Activated naive CD4-positive, alpha-beta T cell treated with anti-CD3 and anti-CD28 coated beads, Interleukin-2, amount 10 ng/mL, durations not matched to agents 7 days and 5 days (primary cell): ENCODE measurements at regions not wholly inside any gene's neighbourhood (a gene's known extent, or its start where the extent isn't known, plus 50 kb on each side); places are given as distances from the start of the nearest gene placed in this dataset.

Experiments
- CTCF ChIA-PET: fragments of 350-600 bp; sonication (Branson Sonifier 250); formaldehyde crosslinking; loops from one replicate; lab custom pipeline; 2021; ENCODE audit warnings: antibody characterized with exemption; lab: Charles Lee
- DNase-seq: peaks from one replicate; pipeline ENCODE4 v3.0.0-alpha.2; 2020
- H3K27ac Mint-ChIP-seq: one replicate; pipeline ENCODE4 v1.8.0; 2021; ENCODE audit warnings: mild to moderate bottlenecking, moderate library complexity, mixed read lengths
- H3K27me3 Mint-ChIP-seq: one replicate; pipeline ENCODE4 v1.8.0; 2021; ENCODE audit warnings: mild to moderate bottlenecking, mixed read lengths
- H3K36me3 Mint-ChIP-seq: one replicate; pipeline ENCODE4 v1.8.0; 2021; ENCODE audit warnings: mixed read lengths
- H3K4me1 Mint-ChIP-seq: one replicate; pipeline ENCODE4 v1.8.0; 2021; ENCODE audit warnings: mixed read lengths
- H3K4me3 Mint-ChIP-seq: one replicate; pipeline ENCODE4 v1.8.0; 2021; ENCODE audit warnings: mild to moderate bottlenecking, moderate library complexity, mixed read lengths
- H3K9me3 Mint-ChIP-seq: one replicate; pipeline ENCODE4 v1.8.0; 2021; ENCODE audit warnings: mixed read lengths

DNA sequence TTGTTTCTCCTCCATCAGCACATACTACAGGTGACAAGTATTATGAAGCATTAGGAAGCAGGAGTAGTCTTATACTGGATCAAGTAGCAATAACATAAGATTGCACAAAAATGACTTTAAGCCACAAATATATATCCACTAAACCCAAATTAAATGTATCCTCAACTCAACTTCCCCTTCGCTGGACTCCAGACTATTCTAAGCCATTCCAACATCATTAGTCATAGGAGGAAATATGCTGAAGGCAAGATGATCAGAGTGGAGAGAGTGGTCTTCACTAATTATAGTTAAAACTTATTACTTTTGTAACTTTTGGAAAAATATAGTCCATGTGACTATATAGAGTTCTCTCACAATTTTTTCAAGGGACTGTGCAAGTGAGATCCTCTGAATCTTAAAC is 390.7 kb upstream of the ZP4 start:
- Mint-ChIP-seq H3K9me3 (peaks cover 5% of the 10 kb centered on the region), H3K27me3 (no peaks in the 10 kb centered on the region), H3K36me3 (no peaks in the 10 kb centered on the region), H3K4me3 (no peak overlapping the region), H3K4me1 (no peaks in the 10 kb centered on the region), H3K27ac (no peak overlapping the region)
- DNase-seq: no peak
- CTCF ChIA-PET: no interaction called here

GRCh38 chr1:238279694-238280380 is 389.1 kb upstream of the ZP4 start:
- Mint-ChIP-seq H3K9me3 (peaks cover 14% of the 10 kb centered on the region), H3K36me3 (no peaks in the 10 kb centered on the region), H3K27ac (no peak overlapping the region), H3K4me3 (no peak overlapping the region), H3K27me3 (no peaks in the 10 kb centered on the region), H3K4me1 (no peaks in the 10 kb centered on the region)
- CTCF ChIA-PET: no interaction called here
- no peak for DNase-seq

DNA sequence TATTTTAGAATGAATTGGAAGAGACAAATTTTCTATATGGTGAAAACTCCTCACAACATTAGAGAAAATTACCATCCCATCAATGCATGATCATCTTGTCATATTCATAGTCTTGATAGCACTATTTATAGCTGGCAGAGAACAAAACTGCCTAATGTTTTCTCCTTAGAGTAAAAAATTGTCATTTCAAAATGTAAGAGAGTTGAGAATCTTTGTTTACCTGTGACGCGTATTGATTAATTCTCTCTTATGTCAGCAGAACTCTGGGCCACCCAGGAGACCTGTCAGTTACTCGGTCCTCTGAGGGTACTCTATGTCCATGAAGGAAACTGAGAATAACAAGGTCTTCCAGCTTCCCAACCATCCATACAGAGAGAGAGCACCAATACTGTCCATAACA is 381.4 kb upstream of the ZP4 start:
- peaks cover 22% of the 10 kb centered on the region for H3K9me3 Mint-ChIP-seq
- no peaks in the 10 kb centered on the region for H3K27me3 Mint-ChIP-seq
- H3K4me1 Mint-ChIP-seq: no peaks in the 10 kb centered on the region
- no peak overlapping the region for H3K27ac Mint-ChIP-seq
- CTCF ChIA-PET: no interaction called here
- H3K4me3 Mint-ChIP-seq: no peak overlapping the region
- no peaks in the 10 kb centered on the region for H3K36me3 Mint-ChIP-seq
- DNase-seq: no peak

- DNase-seq: no peak
Observed at GRCh38 chr1:238265866-238266265, 375.1 kb upstream of the ZP4 start.

DNA sequence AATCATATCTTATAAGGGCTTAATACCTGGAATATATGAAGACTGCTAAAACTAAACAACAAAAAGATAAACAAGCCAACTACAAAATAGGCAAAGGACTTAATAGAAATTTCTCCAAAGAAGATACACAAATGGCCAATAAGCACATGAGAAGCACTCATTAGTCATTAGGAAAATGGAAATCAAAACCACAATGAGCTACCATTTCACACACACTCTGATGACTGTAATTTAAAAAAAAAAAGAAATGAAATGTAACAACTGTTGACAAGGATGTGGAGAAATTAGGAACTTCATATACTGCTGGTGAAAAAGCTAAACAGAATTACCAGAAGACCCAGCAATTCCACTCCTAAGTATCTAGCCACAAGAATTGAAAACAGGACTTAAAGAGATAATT is 374.2 kb upstream of the ZP4 start:
- Mint-ChIP-seq H3K36me3 (no peaks in the 10 kb centered on the region), H3K27me3 (no peaks in the 10 kb centered on the region), H3K4me1 (no peaks in the 10 kb centered on the region), H3K4me3 (no peak overlapping the region), H3K27ac (no peak overlapping the region), H3K9me3 (peaks cover 4% of the 10 kb centered on the region)
- no peak for DNase-seq
- CTCF ChIA-PET: interaction anchor here (0.6 kb wide), 1 partner anchor 259 kb away, joined by 3 read pairs; no protein-coding TSS in a partner anchor

More at GRCh38 chr1:238265866-238266265, 375.1 kb upstream of the ZP4 start:
- CTCF ChIA-PET: no interaction called here
- Mint-ChIP-seq H3K27ac (no peak overlapping the region), H3K4me1 (no peaks in the 10 kb centered on the region), H3K4me3 (no peak overlapping the region), H3K27me3 (no peaks in the 10 kb centered on the region), H3K9me3 (peaks cover 4% of the 10 kb centered on the region), H3K36me3 (no peaks in the 10 kb centered on the region)

DNA sequence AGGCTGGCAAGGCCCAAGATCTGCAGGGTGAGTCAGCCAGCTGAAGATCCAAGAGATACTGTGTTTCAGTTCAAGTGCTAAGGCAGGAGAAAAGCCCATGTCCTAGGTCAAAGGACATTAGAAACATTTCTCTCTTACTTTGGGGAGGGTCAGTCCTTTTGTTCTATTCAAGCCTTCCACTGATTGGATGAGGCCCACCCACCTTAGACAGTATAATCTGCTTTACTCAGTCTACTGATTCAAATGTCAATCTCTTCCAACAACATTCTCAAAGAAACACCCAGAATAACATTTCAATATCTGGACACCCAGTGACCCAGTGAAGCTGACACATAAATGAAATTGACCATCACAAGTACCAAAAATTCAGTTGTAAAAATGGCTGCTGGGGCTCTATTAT is 367.8 kb upstream of the ZP4 start:
- Mint-ChIP-seq H3K36me3 (no peaks in the 10 kb centered on the region), H3K9me3 (no peaks in the 10 kb centered on the region), H3K4me1 (no peaks in the 10 kb centered on the region), H3K4me3 (no peak overlapping the region), H3K27me3 (no peaks in the 10 kb centered on the region), H3K27ac (no peak overlapping the region)
- DNase-seq: no peak
- CTCF ChIA-PET: no interaction called here

DNA sequence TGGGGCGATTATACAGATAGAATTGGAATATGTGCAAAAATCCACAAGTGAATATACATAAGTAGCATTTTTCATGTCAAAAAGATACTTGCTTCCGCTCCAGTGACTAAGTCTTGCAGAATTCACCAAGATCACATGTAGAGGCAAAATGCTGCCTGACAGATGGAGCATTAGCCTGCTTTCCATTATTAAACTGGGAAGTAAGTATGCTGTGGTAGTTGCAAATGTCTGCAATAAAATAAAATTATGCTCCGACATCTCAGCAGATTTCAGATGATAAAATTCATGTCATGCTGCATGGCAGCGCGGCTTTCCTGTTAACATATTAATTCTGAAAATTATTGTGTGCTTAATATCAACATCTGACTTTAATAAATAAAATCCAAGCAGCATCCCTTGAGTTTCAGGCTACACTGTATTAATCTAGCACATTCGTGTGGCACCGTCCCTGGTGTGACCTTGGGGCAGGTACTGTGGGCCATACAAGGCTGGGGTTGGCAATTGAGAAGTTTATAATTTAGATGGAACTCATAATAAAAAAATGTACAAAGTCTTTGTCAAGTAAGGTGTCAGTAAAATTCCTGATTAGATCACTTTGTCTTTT is 366.4 kb upstream of the ZP4 start:
- Mint-ChIP-seq H3K9me3 (no peaks in the 10 kb centered on the region), H3K27me3 (no peaks in the 10 kb centered on the region)
- CTCF ChIA-PET: no interaction called here

GRCh38 chr1:238254935-238255334 is 364.2 kb upstream of the ZP4 start:
- Mint-ChIP-seq H3K36me3 (no peaks in the 10 kb centered on the region), H3K27ac (no peak overlapping the region), H3K4me1 (no peaks in the 10 kb centered on the region), H3K4me3 (no peak overlapping the region), H3K9me3 (no peaks in the 10 kb centered on the region), H3K27me3 (no peaks in the 10 kb centered on the region)
- CTCF ChIA-PET: no interaction called here
- DNase-seq: no peak

More for the DNA sequence above, 366.4 kb upstream of the ZP4 start:
- H3K4me1 Mint-ChIP-seq: no peaks in the 10 kb centered on the region
- H3K36me3 Mint-ChIP-seq: no peaks in the 10 kb centered on the region
- H3K4me3 Mint-ChIP-seq: no peak overlapping the region
- no peak overlapping the region for H3K27ac Mint-ChIP-seq
- no peak for DNase-seq

DNA sequence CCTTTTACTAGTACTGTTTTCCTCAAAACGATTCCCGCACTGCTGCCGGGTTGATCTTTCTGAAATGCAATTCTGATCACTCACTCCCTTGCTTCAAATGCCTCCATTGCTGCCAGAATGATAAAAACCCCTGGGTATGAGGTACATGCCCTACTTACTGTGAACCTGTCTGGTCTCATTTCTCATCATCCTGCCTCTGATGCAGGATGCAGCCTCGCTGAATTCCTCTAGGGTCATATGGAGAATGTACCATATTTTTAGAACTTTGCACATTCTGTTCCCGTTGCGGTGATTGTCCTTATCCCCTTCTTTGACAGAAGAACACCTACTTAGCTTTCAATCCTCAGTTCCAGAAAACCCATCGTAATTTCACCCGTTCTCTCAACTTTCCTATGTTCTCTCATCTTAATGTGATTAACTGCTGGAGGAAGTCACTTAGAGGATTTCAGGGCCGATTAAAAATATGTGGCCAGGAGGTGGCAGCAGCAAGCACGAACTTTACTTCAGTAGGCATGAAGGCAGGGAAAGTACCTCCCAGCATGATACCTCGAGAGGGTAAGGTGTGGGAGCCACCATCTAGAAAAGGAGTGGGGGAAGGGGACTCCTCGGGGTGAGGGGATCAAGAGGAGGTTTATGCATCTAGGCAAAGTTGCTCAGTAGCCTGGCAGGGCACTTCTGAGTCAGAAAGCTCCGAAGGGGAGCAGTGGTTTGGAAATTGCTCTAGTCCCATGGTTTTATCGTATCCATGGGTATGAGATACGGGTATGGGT is 361.5 kb upstream of the ZP4 start:
- Mint-ChIP-seq H3K4me3 (no peak overlapping the region), H3K9me3 (no peaks in the 10 kb centered on the region), H3K4me1 (no peaks in the 10 kb centered on the region), H3K36me3 (no peaks in the 10 kb centered on the region), H3K27me3 (no peaks in the 10 kb centered on the region), H3K27ac (no peak overlapping the region)
- peak; percentile 28 for DNase-seq
- CTCF ChIA-PET: no interaction called here

GRCh38 chr1:238248356-238248755 is 357.6 kb upstream of the ZP4 start:
- no peaks in the 10 kb centered on the region for H3K36me3 Mint-ChIP-seq
- DNase-seq: no peak
- CTCF ChIA-PET: no interaction called here
- H3K27ac Mint-ChIP-seq: no peak overlapping the region
- no peaks in the 10 kb centered on the region for H3K27me3 Mint-ChIP-seq
- no peaks in the 10 kb centered on the region for H3K4me1 Mint-ChIP-seq
- H3K9me3 Mint-ChIP-seq: no peaks in the 10 kb centered on the region
- no peak overlapping the region for H3K4me3 Mint-ChIP-seq

DNA sequence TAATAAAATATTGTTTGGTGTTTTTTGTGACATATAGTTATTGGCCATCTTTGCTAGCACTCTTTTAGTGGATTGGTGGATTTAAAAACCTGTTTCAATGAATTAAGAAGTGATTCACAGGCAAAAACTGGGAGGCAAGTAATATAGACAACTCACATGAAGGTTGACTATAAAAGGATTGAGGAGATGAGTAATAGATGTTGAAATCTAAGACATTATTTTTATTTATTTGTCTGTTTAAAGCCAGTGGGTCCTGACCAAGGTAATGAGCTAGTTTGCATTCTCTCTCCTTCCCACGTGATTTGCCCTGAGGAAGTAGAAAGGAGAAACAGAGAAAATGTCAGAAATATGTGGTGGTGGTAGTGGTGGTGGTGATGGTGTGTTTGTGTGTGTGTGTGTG is 351.5 kb upstream of the ZP4 start:
- Mint-ChIP-seq H3K9me3 (peaks cover 3% of the 10 kb centered on the region), H3K4me3 (no peak overlapping the region), H3K27ac (no peak overlapping the region), H3K4me1 (no peaks in the 10 kb centered on the region), H3K36me3 (no peaks in the 10 kb centered on the region), H3K27me3 (no peaks in the 10 kb centered on the region)
- DNase-seq: no peak
- CTCF ChIA-PET: no interaction called here

- CTCF ChIA-PET: no interaction called here
Observed at GRCh38 chr1:238241607-238242006, 350.9 kb upstream of the ZP4 start.

DNA sequence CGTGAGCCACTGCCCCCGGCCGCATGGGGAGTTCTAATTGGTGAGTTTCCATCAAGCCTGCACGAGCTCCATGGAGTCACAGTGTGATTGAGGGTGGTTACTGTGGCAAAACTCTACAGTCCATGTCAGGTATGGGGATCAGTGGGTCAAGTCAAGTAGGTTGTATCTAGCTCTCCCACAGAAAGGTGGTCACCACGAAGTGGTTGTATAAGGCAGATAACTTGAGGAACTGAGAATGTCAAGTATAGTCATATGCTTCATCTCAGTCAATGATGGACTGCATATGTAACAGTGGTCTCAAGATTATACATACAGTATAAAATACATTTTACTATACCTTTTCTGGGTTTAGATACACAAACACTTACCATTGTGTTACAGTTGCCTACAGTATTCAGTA is 348.6 kb upstream of the ZP4 start:
- CTCF ChIA-PET: no interaction called here
- no peaks in the 10 kb centered on the region for H3K27me3 Mint-ChIP-seq
- H3K27ac Mint-ChIP-seq: no peak overlapping the region
- no peak for DNase-seq
- H3K9me3 Mint-ChIP-seq: peaks cover 4% of the 10 kb centered on the region
- no peak overlapping the region for H3K4me3 Mint-ChIP-seq
- no peaks in the 10 kb centered on the region for H3K36me3 Mint-ChIP-seq
- H3K4me1 Mint-ChIP-seq: no peaks in the 10 kb centered on the region

More at GRCh38 chr1:238241607-238242006, 350.9 kb upstream of the ZP4 start:
- no peak overlapping the region for H3K27ac Mint-ChIP-seq
- no peaks in the 10 kb centered on the region for H3K4me1 Mint-ChIP-seq
- H3K27me3 Mint-ChIP-seq: no peaks in the 10 kb centered on the region
- H3K9me3 Mint-ChIP-seq: peaks cover 3% of the 10 kb centered on the region
- H3K36me3 Mint-ChIP-seq: no peaks in the 10 kb centered on the region
- H3K4me3 Mint-ChIP-seq: no peak overlapping the region
- no peak for DNase-seq

GRCh38 chr1:238233966-238234365 is 343.2 kb upstream of the ZP4 start:
- no peaks in the 10 kb centered on the region for H3K36me3 Mint-ChIP-seq
- no peaks in the 10 kb centered on the region for H3K27me3 Mint-ChIP-seq
- CTCF ChIA-PET: no interaction called here
- H3K9me3 Mint-ChIP-seq: peaks cover 10% of the 10 kb centered on the region
- DNase-seq: no peak
- H3K4me3 Mint-ChIP-seq: no peak overlapping the region
- H3K4me1 Mint-ChIP-seq: no peaks in the 10 kb centered on the region
- no peak overlapping the region for H3K27ac Mint-ChIP-seq
